PC-9 (cell line): ENCODE measurements at regions not wholly inside any gene's neighbourhood (a gene's known extent, or its start where the extent isn't known, plus 50 kb on each side); places are given as distances from the start of the nearest gene placed in this dataset.

Experiments used
- EZH2 ChIP-seq: fragments of 200-600 bp; sonication (generic); IDR thresholded peaks from 2 replicates; pipeline ENCODE4 v1.8.0; 2017; ENCODE audit warnings: antibody characterized with exemption, low read depth
- TF ChIP-seq, protein P1 (sequence below): fragments of 200-600 bp; sonication (generic); conservative IDR thresholded peaks from 2 replicates; pipeline ENCODE4 v1.6.1; 2017; ENCODE audit warnings: mixed run types, antibody characterized with exemption, mild to moderate bottlenecking, moderate library complexity

DNA sequence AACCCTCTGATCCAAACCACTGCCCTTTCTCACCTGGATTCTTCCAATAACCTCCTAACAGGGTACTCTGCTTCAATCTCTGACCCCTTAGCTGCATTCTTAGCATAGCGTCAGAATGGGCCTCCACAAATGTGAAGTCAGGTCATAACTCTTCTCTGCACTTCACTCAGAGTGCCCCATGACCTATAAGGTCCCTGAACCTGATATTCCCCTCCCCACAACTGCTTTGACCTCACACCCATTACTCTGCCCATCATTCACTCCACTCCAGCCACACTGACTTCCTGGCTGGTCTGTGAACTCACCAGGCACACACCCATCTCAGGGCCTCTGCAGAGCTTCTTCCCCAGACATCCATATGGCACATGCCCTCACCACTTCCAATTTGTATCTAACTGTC lies 141.9 kb downstream of the ZNF281 start:
- TF ChIP-seq EZH2 = no peak
- TF ChIP-seq, protein P1, sequence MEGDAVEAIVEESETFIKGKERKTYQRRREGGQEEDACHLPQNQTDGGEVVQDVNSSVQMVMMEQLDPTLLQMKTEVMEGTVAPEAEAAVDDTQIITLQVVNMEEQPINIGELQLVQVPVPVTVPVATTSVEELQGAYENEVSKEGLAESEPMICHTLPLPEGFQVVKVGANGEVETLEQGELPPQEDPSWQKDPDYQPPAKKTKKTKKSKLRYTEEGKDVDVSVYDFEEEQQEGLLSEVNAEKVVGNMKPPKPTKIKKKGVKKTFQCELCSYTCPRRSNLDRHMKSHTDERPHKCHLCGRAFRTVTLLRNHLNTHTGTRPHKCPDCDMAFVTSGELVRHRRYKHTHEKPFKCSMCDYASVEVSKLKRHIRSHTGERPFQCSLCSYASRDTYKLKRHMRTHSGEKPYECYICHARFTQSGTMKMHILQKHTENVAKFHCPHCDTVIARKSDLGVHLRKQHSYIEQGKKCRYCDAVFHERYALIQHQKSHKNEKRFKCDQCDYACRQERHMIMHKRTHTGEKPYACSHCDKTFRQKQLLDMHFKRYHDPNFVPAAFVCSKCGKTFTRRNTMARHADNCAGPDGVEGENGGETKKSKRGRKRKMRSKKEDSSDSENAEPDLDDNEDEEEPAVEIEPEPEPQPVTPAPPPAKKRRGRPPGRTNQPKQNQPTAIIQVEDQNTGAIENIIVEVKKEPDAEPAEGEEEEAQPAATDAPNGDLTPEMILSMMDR = no peak
